AG04450 (cell line): ENCODE measurements at regions not wholly inside any gene's neighbourhood (a gene's known extent, or its start where the extent isn't known, plus 50 kb on each side); places are given as distances from the start of the nearest gene placed in this dataset.

Source experiments
- CTCF ChIA-PET: fragments of 300-600, 350-600 bp; formaldehyde crosslinking; extraction: SDS; loops from one replicate; lab custom pipeline; 2022; ENCODE audit warnings: antibody characterized with exemption, inconsistent platforms; lab: Charles Lee
- POLR2A ChIA-PET: fragments of 350-600 bp; formaldehyde crosslinking; extraction: SDS; loops from one replicate; lab custom pipeline; 2021; ENCODE audit warnings: antibody characterized with exemption, inconsistent platforms; lab: Yijun Ruan, JAX
- DNase-seq: peaks from one replicate; pipeline ENCODE4 v3.0.0-alpha.2; 2011; ENCODE audit warnings: low read depth, low spot score
- H3K27ac ChIP-seq: one replicate; pipeline ENCODE4 v1.5.1; 2012; ENCODE audit warnings: low read depth, low read length, control low read depth
- H3K27me3 ChIP-seq: one replicate; pipeline ENCODE4 v1.6.0; 2012; ENCODE audit warnings: low read length; ENCODE audit not compliant: control insufficient read depth, insufficient read depth
- H3K4me3 ChIP-seq: 2 replicates; pipeline ENCODE4 v1.5.1; 2011; ENCODE audit warnings: mild to moderate bottlenecking, low read depth, low read length, control low read depth
- H3K9me3 ChIP-seq: 2 replicates; pipeline ENCODE4 v1.5.1; 2012; ENCODE audit warnings: low read length; ENCODE audit not compliant: control insufficient read depth, insufficient read depth
- TF ChIP-seq, protein P1 (sequence below): IDR thresholded peaks from 2 replicates; pipeline ENCODE4 v1.5.1; 2011; ENCODE audit warnings: low read depth, low read length, control low read depth, inconsistent platforms

- no peak for DNase-seq
- peaks cover 8% of the 10 kb centered on the region for H3K27me3 ChIP-seq
- no peak overlapping the region for H3K4me3 ChIP-seq
- CTCF ChIA-PET, result no interaction called here
- H3K9me3 ChIP-seq, result no peaks in the 10 kb centered on the region
- H3K27ac ChIP-seq, result no peak overlapping the region
- POLR2A ChIA-PET, result no interaction called here
- TF ChIP-seq, protein P1, sequence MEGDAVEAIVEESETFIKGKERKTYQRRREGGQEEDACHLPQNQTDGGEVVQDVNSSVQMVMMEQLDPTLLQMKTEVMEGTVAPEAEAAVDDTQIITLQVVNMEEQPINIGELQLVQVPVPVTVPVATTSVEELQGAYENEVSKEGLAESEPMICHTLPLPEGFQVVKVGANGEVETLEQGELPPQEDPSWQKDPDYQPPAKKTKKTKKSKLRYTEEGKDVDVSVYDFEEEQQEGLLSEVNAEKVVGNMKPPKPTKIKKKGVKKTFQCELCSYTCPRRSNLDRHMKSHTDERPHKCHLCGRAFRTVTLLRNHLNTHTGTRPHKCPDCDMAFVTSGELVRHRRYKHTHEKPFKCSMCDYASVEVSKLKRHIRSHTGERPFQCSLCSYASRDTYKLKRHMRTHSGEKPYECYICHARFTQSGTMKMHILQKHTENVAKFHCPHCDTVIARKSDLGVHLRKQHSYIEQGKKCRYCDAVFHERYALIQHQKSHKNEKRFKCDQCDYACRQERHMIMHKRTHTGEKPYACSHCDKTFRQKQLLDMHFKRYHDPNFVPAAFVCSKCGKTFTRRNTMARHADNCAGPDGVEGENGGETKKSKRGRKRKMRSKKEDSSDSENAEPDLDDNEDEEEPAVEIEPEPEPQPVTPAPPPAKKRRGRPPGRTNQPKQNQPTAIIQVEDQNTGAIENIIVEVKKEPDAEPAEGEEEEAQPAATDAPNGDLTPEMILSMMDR, result no peak
Observed at GRCh38 chr6:82744286-82745015, 321.2 kb downstream of the UBE3D start.

- Histone ChIP-seq H3K27ac (no peak overlapping the region), H3K9me3 (no peaks in the 10 kb centered on the region), H3K27me3 (peaks cover 6% of the 10 kb centered on the region), H3K4me3 (no peak overlapping the region)
- DNase-seq, result peak; percentile 7
- POLR2A ChIA-PET, result interaction anchor here (0.6 kb wide), 1 partner anchor 132 kb away, joined by 4 read pairs; no protein-coding TSS in a partner anchor
- TF ChIP-seq, protein P1, result no peak
- CTCF ChIA-PET, result no interaction called here
Observed at GRCh38 chr6:82750556-82750955, 315.1 kb downstream of the UBE3D start.

GRCh38 chr6:82751718-82752117 lies 313.9 kb downstream of the UBE3D start:
- DNase-seq, result no peak
- peaks cover 6% of the 10 kb centered on the region for H3K27me3 ChIP-seq
- H3K9me3 ChIP-seq, result no peaks in the 10 kb centered on the region
- ChIA-PET POLR2A (no interaction called here), CTCF (no interaction called here)
- no peak overlapping the region for H3K27ac ChIP-seq
- TF ChIP-seq, protein P1, result no peak
- no peak overlapping the region for H3K4me3 ChIP-seq

DNA sequence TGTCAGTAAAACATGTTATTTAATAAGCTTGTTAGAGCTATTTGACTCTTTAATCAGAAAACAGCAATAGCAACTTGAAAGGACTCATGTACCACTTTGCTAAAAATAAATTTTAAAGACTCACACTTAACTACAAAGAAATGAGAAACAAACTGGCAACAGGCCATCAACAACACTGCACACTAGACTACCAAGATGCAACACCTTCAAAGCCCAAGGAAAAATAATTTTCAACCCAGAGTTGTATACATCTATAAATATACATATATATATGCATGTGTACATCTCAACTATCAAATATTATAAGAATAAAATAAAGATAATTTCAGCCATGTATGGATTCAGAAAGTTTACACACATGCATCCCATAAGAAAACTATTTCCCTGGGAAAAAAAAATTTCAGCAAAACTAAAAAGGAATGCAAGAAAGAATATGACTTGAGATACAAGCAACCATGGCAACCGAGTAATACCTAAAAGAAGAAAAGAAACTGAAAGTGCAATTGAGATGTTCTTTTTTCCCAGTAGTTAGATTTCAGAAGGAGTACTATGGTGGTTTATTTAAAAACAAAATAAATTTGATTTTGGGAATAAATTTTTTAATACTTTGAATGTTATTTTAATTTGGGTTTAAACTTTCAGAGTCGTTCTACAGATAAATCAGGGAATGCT lies 303.8 kb downstream of the UBE3D start:
- no peak overlapping the region for H3K27ac ChIP-seq
- TF ChIP-seq, protein P1, result no peak
- H3K27me3 ChIP-seq, result no peaks in the 10 kb centered on the region
- no peak overlapping the region for H3K4me3 ChIP-seq
- CTCF ChIA-PET, result no interaction called here
- POLR2A ChIA-PET, result no interaction called here
- no peak for DNase-seq
- H3K9me3 ChIP-seq, result no peaks in the 10 kb centered on the region

- POLR2A ChIA-PET, result no interaction called here
- H3K27me3 ChIP-seq, result no peaks in the 10 kb centered on the region
- no peak for DNase-seq
- no peak overlapping the region for H3K4me3 ChIP-seq
- no peak overlapping the region for H3K27ac ChIP-seq
- CTCF ChIA-PET, result no interaction called here
- TF ChIP-seq, protein P1, result no peak
- no peaks in the 10 kb centered on the region for H3K9me3 ChIP-seq
Observed at GRCh38 chr6:82766476-82766875, 299.2 kb downstream of the UBE3D start.
